Esophagus squamous epithelium (tissue), 5 donors: ENCODE measurements at regions not wholly inside any gene's neighbourhood (a gene's known extent, or its start where the extent isn't known, plus 50 kb on each side); places are given as distances from the start of the nearest gene placed in this dataset.
"Not testable (repeated sequence)": the region's sequence is repeated elsewhere in the genome, so short reads cannot be mapped to it uniquely, and the experiment has no call there.

Experiments
- DNase-seq: peaks from one replicate; lab custom pipeline; 2025; lab: John Stamatoyannopoulos, UW
- H3K27ac ChIP-seq, 4 donors: fragments of 200-600 bp; sonication (generic); one replicate each; pipeline ENCODE4 v1.5.1; 2016 to 2019; ENCODE audit warnings: mild to moderate bottlenecking in 1 of 4
- H3K27me3 ChIP-seq, 4 donors: fragments of 200-600 bp; sonication (generic); 1 replicate in 3 of 4; 2 replicates in 1 of 4; pipeline versions ENCODE4 v1.5.1 to v1.6.0; 2017 to 2021; ENCODE audit warnings: antibody characterized with exemption in 1 of 4
- H3K36me3 ChIP-seq, 3 donors: fragments of 200-600 bp; sonication (generic); one replicate each; pipeline ENCODE4 v1.5.1; 2016 to 2019
- H3K4me1 ChIP-seq, 3 donors: fragments of 200-600 bp; sonication (generic); one replicate each; pipeline ENCODE4 v1.5.1; 2017 to 2019
- H3K4me3 ChIP-seq, 4 donors: fragments of 200-600 bp; sonication (generic); 1 replicate in 3 of 4; 2 replicates in 1 of 4; pipeline ENCODE4 v1.5.1; 2016 to 2019; ENCODE audit warnings: mild to moderate bottlenecking in 2 of 4, moderate library complexity in 1 of 4
- H3K9me3 ChIP-seq, 3 donors: fragments of 200-600 bp; sonication (generic); one replicate each; pipeline ENCODE4 v1.5.1; 2016 to 2019
- POLR2A ChIP-seq, 4 donors: fragments of 450-650 bp; IDR thresholded peaks; one replicate each; pipeline ENCODE4 v1.6.1; 2017; ENCODE audit warnings: antibody characterized with exemption in 4 of 4, mild to moderate bottlenecking in 4 of 4, moderate library complexity in 3 of 4
- WGBS, 2 donors: methylation state at CpG; one replicate each; pipeline ENCODE4 v1.1.5; 2018; 5-methylcytosine and 5-hydroxymethylcytosine counted together
- intact Hi-C: fragments of 100-400 bp; cut with DNase I; formaldehyde crosslinking; loops from one replicate; pipeline ENCODE4 v1.15.0; 2022
- TF ChIP-seq, protein P1 (sequence below), 6 experiments: fragments of 450-650 bp in 4 of 6; fragments of 200-600 bp in 2 of 6; sonication (generic) in 2 of 6; IDR thresholded peaks; one replicate each; pipeline ENCODE4 v1.5.1; 2016 to 2019; ENCODE audit warnings: antibody characterized with exemption in 6 of 6, mild to moderate bottlenecking in 4 of 6, moderate library complexity in 4 of 6
- donor health status: DM: yes; HTN: yes; CAD: no.

DNA sequence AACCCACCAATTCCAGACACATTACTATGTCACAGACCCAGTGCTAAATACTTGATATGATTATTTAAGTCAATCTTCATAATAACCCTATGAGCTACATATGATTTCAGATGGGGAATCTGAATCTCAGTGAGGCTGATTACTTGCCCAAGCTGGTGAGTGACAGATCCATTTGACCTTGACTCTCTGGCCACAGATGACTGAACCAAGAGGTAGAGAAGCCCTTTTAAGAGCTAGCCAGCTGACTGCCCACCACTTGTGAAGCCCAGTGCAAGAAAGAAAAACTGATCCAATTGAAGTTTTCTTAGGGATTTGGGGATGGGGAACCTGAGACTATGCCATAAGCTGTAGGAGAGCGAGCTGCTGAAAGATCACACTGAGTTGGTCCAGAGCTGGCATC lies 124.7 kb upstream of the SPATA12 start:
- WGBS, 2 donors: 100% methylated on average over 1 of the region's 1 CpG
- intact Hi-C loops: no loop called here
- Histone ChIP-seq H3K4me3 (no peak overlapping the region), H3K9me3 (peaks cover 0 to 5% (median 0%) of the 10 kb centered on the region in 3 donors), H3K27me3 (no peaks in the 10 kb centered on the region), H3K27ac (no peak overlapping the region), H3K4me1 (peaks cover 0 to 6% (median 0%) of the 10 kb centered on the region in 3 donors), H3K36me3 (peaks cover 0 to 8% (median 0%) of the 10 kb centered on the region in 3 donors)
- no peak for TF ChIP-seq POLR2A (IDR thresholded peaks at IDR 0.05)
- TF ChIP-seq, protein P1, sequence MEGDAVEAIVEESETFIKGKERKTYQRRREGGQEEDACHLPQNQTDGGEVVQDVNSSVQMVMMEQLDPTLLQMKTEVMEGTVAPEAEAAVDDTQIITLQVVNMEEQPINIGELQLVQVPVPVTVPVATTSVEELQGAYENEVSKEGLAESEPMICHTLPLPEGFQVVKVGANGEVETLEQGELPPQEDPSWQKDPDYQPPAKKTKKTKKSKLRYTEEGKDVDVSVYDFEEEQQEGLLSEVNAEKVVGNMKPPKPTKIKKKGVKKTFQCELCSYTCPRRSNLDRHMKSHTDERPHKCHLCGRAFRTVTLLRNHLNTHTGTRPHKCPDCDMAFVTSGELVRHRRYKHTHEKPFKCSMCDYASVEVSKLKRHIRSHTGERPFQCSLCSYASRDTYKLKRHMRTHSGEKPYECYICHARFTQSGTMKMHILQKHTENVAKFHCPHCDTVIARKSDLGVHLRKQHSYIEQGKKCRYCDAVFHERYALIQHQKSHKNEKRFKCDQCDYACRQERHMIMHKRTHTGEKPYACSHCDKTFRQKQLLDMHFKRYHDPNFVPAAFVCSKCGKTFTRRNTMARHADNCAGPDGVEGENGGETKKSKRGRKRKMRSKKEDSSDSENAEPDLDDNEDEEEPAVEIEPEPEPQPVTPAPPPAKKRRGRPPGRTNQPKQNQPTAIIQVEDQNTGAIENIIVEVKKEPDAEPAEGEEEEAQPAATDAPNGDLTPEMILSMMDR (IDR thresholded peaks at IDR 0.05): no peak
- DNase-seq: no peak

DNA sequence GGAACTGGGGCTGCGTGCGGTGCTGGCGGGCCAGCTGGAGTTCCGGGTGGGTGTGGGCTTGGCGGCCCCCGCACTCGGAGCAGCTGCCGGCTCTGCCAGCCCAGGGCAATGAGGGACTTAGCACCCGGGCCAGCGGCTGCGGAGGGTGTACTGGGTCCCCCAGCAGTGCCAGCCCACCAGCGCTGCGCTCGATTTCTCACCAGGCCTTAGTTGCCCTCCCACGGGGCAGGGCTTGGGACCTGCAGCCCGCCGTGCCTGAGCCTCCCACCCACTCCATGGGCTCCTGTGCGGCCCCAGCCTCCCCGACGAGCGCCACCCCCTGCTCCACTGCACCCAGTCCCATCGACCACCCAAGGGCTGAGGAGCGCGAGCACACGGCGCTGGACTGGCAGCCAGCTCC lies 126.0 kb upstream of the SPATA12 start:
- WGBS, 2 donors: 95% methylated on average over 4 of the region's 26 CpGs; no CpG with 5 or more reads in 1 of the 2 donors
- H3K36me3 ChIP-seq, H3K9me3 ChIP-seq, H3K27me3 ChIP-seq, H3K27ac ChIP-seq, intact Hi-C loops, H3K4me3 ChIP-seq, DNase-seq: not testable (repeated sequence)
- H3K4me1 ChIP-seq: peaks cover 0 to 18% (median 4%) of the 10 kb centered on the region in 3 donors

DNA sequence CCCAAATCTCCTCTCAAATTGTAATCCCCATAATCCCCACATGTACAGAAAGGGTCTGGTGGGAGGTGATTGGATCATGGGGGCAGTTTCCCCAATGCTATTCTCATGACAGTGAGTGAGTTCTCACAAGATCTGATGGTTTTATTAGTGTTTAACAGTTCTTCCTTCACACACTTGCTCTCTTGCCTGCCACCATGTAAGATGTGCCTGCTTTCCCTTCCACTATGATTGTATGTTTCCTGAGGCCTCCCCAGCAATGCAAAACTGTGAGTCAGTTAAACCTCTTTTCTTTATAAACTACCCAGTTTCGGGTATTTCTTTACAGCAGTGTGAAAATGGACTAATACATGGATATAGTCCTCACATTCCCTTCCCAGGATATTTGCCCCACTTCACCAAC lies 126.7 kb upstream of the SPATA12 start:
- TF ChIP-seq, protein P1 (IDR thresholded peaks at IDR 0.05): no peak
- no peak for TF ChIP-seq POLR2A (IDR thresholded peaks at IDR 0.05)
- 90 to 92% methylated on average over 1 of the region's 1 CpG for WGBS, 2 donors
- Histone ChIP-seq H3K4me3 (no peak overlapping the region), H3K27me3 (no peaks in the 10 kb centered on the region), H3K9me3 (peaks cover 0 to 5% (median 0%) of the 10 kb centered on the region in 3 donors), H3K36me3 (peaks cover 0 to 8% (median 0%) of the 10 kb centered on the region in 3 donors), H3K4me1 (peaks cover 0 to 25% (median 4%) of the 10 kb centered on the region in 3 donors), H3K27ac (no peak overlapping the region)
- intact Hi-C loops: no loop called here
- DNase-seq: no peak

DNA sequence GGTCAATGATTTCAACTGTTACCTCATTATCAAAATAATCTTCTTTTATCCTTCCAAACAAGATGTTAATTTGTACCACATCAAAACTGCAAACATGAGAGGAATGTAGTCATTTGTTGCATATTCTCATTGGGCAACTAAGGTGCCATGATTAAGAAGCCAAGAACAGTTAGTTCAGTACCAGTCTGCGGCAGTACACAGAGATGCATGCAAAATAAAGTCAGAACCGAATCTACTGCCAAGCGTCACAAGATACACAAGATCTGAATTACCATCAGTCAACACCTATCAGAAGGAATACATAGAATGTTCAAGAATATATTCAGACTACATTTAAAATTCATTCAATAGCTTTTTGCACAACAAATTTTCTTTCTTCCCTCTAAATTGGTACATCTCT lies 127.6 kb upstream of the SPATA12 start:
- WGBS, 2 donors: 92 to 95% methylated on average over 3 of the region's 3 CpGs
- peaks cover 0 to 34% (median 11%) of the 10 kb centered on the region in 3 donors for H3K4me1 ChIP-seq
- no peak for TF ChIP-seq POLR2A (IDR thresholded peaks at IDR 0.05)
- TF ChIP-seq, protein P1 (IDR thresholded peaks at IDR 0.05): no peak

DNA sequence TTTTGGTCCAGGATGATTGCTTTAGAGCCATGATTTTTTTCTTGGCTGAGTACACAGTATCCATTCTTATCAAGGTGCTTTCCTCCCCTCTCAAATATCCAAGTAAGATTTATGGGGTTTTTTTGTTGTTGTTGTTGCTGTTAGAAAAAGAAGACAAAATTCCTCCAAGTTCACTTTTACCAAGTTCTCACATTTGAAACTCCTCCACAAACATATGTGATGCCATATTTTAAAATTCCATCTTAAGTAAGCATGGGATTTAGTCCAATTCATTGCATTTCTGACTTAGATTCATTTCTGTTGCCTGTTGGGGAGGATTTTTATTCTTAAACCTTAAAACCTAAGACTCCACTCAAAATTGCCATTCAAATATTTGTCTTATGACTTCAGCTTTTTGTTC lies 128.6 kb upstream of the SPATA12 start:
- Histone ChIP-seq H3K36me3 (peaks cover 0 to 8% (median 0%) of the 10 kb centered on the region in 3 donors), H3K4me3 (no peak overlapping the region), H3K27me3 (no peaks in the 10 kb centered on the region), H3K4me1 (peaks cover 0 to 44% (median 12%) of the 10 kb centered on the region in 3 donors), H3K27ac (no peak overlapping the region), H3K9me3 (peaks cover 0 to 5% (median 0%) of the 10 kb centered on the region in 3 donors)
- TF ChIP-seq POLR2A (IDR thresholded peaks at IDR 0.05): no peak
- TF ChIP-seq, protein P1 (IDR thresholded peaks at IDR 0.05): no peak
- intact Hi-C loops: no loop called here
- no peak for DNase-seq

More for the DNA sequence above, 127.6 kb upstream of the SPATA12 start:
- intact Hi-C loops: no loop called here
- H3K27me3 ChIP-seq: no peaks in the 10 kb centered on the region
- H3K4me3 ChIP-seq: no peak overlapping the region
- H3K9me3 ChIP-seq: peaks cover 0 to 5% (median 0%) of the 10 kb centered on the region in 3 donors
- peaks cover 0 to 8% (median 0%) of the 10 kb centered on the region in 3 donors for H3K36me3 ChIP-seq
- DNase-seq: no peak
- H3K27ac ChIP-seq: no peak overlapping the region
